ENCODE measurements at regions not wholly inside any gene's neighbourhood (a gene's known extent, or its start where the extent isn't known, plus 50 kb on each side); places are given as distances from the start of the nearest gene placed in this dataset.

DNA sequence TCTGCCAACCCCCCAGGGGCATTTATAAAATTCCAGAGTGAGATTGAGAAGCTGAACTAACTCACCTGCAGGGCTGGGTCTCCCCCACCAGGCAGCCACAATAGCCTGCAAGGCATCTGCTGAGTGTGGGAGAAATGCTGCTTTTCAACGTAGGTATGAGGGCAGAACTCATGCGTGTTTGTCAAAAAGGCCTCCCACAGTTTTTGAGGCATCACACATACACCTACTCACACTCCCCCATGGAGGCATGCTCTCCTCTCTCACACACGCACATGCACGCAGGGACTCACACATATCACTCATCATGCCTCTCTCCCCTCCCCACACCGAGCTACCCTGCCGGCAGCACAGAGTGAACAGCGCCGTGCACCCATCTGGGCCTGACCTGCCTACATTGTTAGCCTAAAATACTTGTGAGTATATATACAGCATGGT lies 390.5 kb downstream of the FGF9 start:
- no peak for DNase-seq (ENCODE audit: low spot score)

- no peak for DNase-seq (ENCODE audit: low spot score)
Measured at GRCh38 chr13:22061806-22062391, 391.0 kb downstream of the FGF9 start.

DNA sequence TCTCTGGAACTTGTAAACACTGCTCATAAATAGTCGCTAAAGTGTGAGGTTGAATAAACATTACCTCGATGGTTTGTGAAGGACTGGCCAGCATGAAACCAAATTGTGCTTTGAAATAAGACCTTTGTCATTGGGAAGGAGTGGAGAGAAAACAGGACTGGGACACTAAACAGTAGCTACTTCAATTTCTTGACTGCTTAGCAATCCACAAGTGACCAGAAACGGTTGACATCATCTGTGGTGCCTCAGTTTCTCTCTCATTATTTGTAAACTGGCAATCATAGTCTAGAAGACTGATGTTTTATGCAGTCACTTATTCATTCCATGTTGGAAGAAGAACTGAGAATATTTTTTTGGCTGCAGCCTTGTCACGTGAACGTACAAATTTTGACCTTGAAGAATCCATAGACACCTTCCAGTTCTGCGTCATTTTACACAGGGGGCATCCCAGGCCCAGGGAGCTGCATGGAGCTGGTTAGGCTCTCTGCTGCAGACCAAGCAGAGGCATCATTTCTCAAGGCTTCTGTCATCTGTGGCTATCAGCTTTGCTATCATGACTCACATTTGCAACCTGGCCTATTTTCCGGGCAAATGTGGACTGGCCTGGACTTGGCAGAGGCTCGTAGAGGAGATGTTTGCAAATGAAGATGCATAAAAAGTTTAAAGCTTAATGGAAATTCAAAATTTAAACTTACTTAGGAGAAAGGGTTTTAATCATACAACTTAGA lies 391.8 kb downstream of the FGF9 start:
- no peak for DNase-seq (ENCODE audit: low spot score)

- no peak for DNase-seq (ENCODE audit: low spot score)
Measured at GRCh38 chr13:22063416-22064124, 392.7 kb downstream of the FGF9 start.

GRCh38 chr13:22064854-22065620 lies 394.2 kb downstream of the FGF9 start:
- DNase-seq (ENCODE audit: low spot score), result no peak

DNA sequence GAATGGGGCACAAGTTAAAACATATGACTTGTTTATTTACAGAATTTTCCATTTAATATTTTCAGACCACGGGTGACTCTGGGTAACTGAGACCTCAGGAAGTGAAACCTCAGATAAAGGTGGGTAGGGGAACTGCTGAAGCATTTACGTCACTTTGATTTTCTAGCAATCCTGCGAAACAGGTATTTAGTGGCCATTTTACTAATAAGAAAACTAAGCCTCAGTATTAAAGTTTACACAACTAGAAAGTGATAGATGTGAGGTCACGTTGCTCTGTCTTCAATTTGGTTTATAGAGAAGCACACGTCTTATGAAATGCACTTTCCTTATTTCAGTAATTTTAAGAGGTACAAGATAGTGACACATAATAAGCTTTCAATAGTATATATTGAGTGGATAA lies 402.8 kb downstream of the FGF9 start:
- no peak for DNase-seq (ENCODE audit: low spot score)

DNA sequence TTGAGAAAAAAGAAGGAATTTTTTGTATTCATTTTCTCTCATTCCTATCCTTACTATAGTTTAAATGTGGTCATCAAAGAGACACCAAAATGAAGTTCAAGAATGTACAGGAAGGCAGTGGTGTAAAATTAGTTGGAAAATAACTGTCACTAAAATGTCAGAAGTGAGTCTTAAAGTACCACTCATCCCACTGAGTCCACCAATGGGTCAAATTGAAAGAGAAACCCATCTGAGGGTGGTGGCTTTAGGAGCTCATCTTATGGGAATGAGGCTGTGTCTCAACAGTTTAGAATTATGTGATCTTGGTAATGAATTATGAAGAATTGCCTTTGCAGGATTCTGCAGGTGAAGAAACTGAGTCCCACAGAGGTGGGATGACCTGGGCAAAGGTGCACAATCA lies 403.5 kb downstream of the FGF9 start:
- no peak for DNase-seq (ENCODE audit: low spot score)

DNA sequence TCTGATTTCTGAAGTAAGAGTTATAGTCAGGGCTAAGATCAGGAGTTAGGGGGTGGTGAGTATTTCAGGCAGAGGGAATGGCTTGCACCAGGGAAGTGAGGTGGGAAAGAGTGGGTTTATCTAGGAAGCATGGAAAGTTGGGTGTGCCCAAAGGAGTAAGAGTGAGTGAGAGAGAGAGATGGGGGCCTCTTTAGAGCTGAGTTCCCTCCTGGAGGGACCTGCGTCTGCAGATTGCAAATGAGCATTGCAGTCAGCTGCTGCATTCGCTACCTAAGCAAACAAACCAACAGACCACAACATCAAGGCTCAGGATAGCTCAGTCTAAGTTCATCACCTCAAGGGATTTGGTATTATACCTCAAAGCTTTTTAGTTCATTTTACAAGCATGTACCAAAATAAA lies 405.8 kb downstream of the FGF9 start:
- no peak for DNase-seq (ENCODE audit: low spot score)

DNA sequence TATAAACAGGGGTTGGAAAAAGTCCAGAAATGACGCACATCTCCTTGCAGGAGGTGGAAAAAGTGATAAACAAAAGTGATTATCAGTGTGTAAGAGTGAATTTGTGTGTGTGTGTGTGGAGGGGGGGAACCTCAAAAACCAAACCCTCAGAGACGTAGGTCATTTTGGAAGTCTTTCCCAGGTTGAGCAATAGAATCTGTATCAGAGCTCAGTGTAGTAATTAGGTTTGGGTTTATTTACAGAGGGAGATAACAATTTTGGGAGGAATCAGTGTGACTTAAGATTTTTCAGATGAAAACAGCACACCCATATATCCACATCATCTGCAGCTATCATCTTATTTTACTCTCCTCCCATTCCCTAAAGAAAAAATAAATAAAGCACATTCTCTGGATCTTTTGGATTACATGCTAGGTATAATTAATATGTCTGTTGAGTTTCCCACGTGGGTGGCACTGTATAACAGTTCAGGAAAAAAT lies 406.4 kb downstream of the FGF9 start:
- DNase-seq (ENCODE audit: low spot score), result no peak

GRCh38 chr13:22077764-22078163 lies 406.9 kb downstream of the FGF9 start:
- no peak for DNase-seq (ENCODE audit: low spot score)

- DNase-seq (ENCODE audit: low spot score), result no peak
Measured at GRCh38 chr13:22079961-22080360, 409.1 kb downstream of the FGF9 start.

DNA sequence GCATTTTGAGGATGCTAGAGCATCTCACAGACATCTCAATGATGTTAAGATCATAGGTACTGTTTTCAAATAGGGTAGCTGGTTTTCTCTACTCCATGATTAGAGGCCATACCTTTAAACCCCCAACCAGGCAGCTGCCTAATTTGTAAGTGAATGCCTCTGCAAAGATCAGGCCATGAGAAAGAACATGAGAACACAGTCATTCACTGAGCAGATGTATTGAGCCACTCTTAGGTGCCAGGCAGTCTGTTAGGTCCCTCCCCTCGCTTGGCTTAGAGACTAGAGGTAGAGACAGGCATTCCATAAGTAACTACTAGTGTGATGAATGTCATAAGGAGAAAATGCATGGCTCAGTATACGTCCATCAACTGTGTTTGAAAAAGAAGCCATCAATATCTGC lies 410.0 kb downstream of the FGF9 start:
- no peak for DNase-seq (ENCODE audit: low spot score)

GRCh38 chr13:22081430-22081829 lies 410.6 kb downstream of the FGF9 start:
- no peak for DNase-seq (ENCODE audit: low spot score)

DNA sequence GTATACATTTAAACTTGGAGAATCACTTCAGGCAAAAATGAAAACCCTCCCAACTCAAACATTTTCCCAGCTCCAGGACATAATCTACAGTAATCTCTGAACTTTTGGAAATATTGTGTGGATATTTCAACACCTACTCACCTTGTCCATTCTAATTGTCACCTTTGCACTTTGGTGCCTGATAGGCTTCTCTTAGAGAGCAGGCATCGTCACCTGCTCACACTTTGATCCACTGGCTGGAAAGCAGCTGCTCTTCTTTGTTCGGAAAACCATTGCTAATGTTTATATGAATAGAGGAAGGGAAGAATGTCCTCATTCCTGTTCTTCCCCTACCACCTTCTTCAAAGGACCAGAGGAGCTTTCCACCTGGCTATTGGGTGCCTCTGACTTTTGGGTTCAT lies 411.2 kb downstream of the FGF9 start:
- no peak for DNase-seq (ENCODE audit: low spot score)

DNA sequence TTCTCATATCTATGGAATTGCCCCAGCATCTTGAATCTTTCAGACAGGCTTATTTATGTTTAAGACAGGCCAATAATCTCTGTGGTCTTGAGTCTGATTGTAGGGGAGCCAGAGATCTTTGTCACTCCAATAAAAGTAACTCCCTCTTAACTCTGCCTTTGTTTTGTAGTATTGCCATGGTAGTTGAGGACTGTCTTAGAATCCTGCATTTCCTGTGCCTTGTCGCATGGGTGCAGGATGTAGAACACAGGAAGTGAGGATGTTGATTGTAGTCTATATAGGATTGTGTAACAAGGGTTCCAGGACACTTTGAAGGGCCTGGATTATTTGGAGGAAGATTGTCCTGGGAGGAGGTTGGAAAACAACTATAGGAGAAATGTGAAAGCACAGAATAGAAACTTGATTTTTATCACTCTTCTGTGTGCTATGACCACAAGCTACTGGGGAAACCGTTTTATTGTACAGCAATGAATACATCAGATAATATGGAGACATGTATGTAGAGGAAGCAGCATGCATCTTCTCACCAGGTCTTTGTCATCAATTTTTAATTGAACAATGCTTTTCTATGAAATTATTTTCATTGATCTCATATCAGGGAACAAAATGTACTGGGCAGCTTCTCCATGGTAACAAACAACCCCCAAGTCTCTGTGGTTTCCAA lies 411.7 kb downstream of the FGF9 start:
- DNase-seq (ENCODE audit: low spot score), result no peak

GRCh38 chr13:22085001-22085400 lies 414.1 kb downstream of the FGF9 start:
- no peak for DNase-seq (ENCODE audit: low spot score)

DNA sequence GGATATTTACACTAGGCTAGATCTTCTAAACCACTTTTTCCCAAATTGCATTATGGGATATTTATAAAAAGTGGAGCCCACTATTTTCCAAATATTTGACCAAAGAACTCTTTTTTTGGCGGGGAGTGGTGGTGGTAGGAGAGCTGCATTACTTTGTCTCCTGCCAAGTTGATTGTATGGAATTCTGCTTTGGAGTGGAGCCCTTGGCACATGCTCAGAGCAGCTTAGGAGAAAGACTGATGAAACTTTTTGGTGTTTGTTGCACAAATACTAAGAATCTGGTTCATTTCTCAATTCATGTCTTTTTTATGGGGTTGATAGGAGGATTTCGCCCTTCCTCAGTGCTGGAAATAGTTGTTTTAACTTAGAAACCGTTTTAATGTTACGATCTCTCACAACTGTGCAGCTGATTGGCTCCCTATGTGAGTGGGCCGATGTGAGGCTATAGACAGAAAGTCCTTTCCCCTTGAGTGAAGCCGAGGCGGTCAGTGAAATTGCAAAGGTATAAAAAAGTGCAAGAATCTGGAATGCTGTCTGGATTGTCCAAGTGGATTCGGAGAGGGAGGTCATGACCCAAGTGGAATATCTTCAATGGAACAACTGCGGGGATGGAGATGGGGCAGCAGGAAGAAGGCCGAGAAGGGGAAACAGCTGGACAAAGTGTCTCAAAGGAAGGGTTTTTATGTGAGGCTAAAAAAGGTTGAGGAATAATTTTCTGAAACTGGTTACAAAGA lies 415.9 kb downstream of the FGF9 start:
- DNase-seq (ENCODE audit: low spot score), result no peak

- DNase-seq (ENCODE audit: low spot score), result no peak
Measured at GRCh38 chr13:22090106-22090505, 419.2 kb downstream of the FGF9 start.

GRCh38 chr13:22091222-22091970 lies 420.5 kb downstream of the FGF9 start:
- DNase-seq (ENCODE audit: low spot score), result no peak

- no peak for DNase-seq (ENCODE audit: low spot score)
Measured at GRCh38 chr13:22091971-22092300, 421.1 kb downstream of the FGF9 start.

All from ecto neural progenitor cell (in vitro differentiated cells).